Keratinocyte (primary cell): ENCODE measurements at regions not wholly inside any gene's neighbourhood (a gene's known extent, or its start where the extent isn't known, plus 50 kb on each side); places are given as distances from the start of the nearest gene placed in this dataset.

Source experiments
- DNase-seq: peaks from one replicate; pipeline ENCODE4 v3.0.0-alpha.2; 2011; ENCODE audit warnings: low read depth, missing footprints, low spot score
- FAIRE-seq: peaks from 2 replicates; lab custom pipeline; 2011; peaks lifted over from hg19 to GRCh38; lab: Jason Lieb, UNC
- H2AFZ ChIP-seq: 2 replicates; pipeline ENCODE4 v1.6.0; 2012; ENCODE audit warnings: low read length, control low read depth, inconsistent platforms; ENCODE audit not compliant: control insufficient read depth
- H3K27ac ChIP-seq: 2 replicates; pipeline ENCODE4 v1.5.1; 2011; ENCODE audit warnings: low read length; ENCODE audit not compliant: control insufficient read depth, insufficient read depth
- H3K27me3 ChIP-seq: 3 replicates; pipeline ENCODE4 v1.6.0; 2011; ENCODE audit warnings: low read length; ENCODE audit not compliant: control insufficient read depth, insufficient read depth; ENCODE audit errors: extremely low read depth
- H3K36me3 ChIP-seq, 2 experiments: 2 replicates in 1 of 2; 3 replicates in 1 of 2; pipeline ENCODE4 v1.5.1; 2011; ENCODE audit warnings: low read length in 2 of 2, mild to moderate bottlenecking in 1 of 2; ENCODE audit not compliant: control insufficient read depth in 2 of 2, insufficient read depth in 2 of 2; ENCODE audit errors: extremely low read depth in 1 of 2
- H3K4me1 ChIP-seq: 3 replicates; pipeline ENCODE4 v1.5.1; 2011; ENCODE audit warnings: low read length; ENCODE audit not compliant: control insufficient read depth, insufficient read depth; ENCODE audit errors: extremely low read depth
- H3K4me2 ChIP-seq: 3 replicates; pipeline ENCODE4 v1.6.0; 2011; ENCODE audit warnings: low read depth, low read length; ENCODE audit not compliant: control insufficient read depth, insufficient read depth; ENCODE audit errors: extremely low read depth
- H3K4me3 ChIP-seq, 3 experiments: fragments of 200-600 bp in 1 of 3; sonication (generic) in 1 of 3; 2 replicates in 2 of 3; 3 replicates in 1 of 3; pipeline ENCODE4 v1.5.1; 2011 to 2016; ENCODE audit warnings: low read length in 3 of 3, mild to moderate bottlenecking in 3 of 3, control low read depth in 2 of 3, inconsistent platforms in 1 of 3, low read depth in 1 of 3, mixed read lengths in 1 of 3, mixed run types in 1 of 3, moderate library complexity in 1 of 3; ENCODE audit not compliant: control insufficient read depth in 2 of 3, insufficient read depth in 2 of 3; ENCODE audit errors: extremely low read depth in 1 of 3
- H3K79me2 ChIP-seq: 2 replicates; pipeline ENCODE4 v1.6.0; 2012; ENCODE audit warnings: low read length; ENCODE audit not compliant: control insufficient read depth, insufficient read depth
- H3K9ac ChIP-seq: 3 replicates; pipeline ENCODE4 v1.6.0; 2011; ENCODE audit warnings: low read length; ENCODE audit not compliant: control insufficient read depth, insufficient read depth; ENCODE audit errors: extremely low read depth
- H3K9me1 ChIP-seq: 3 replicates; pipeline ENCODE4 v1.6.0; 2011; ENCODE audit warnings: low read length; ENCODE audit not compliant: control insufficient read depth, insufficient read depth; ENCODE audit errors: extremely low read depth
- H3K9me3 ChIP-seq: 2 replicates; pipeline ENCODE4 v1.5.1; 2012; ENCODE audit warnings: low read depth, low read length; ENCODE audit not compliant: control insufficient read depth
- H4K20me1 ChIP-seq: 3 replicates; pipeline ENCODE4 v1.6.0; 2011; ENCODE audit warnings: low read length; ENCODE audit not compliant: control insufficient read depth, insufficient read depth; ENCODE audit errors: extremely low read depth
- CTCF ChIP-seq, 3 experiments: IDR thresholded peaks in 1 of 3; conservative IDR thresholded peaks in 1 of 3; optimal IDR thresholded peaks in 1 of 3; 2 replicates in 2 of 3; 3 replicates in 1 of 3; pipeline versions ENCODE3 to v1.5.1; 2011; ENCODE audit warnings: low read length in 3 of 3, mild to moderate bottlenecking in 3 of 3, moderate library complexity in 2 of 3, control low read depth in 1 of 3, inconsistent platforms in 1 of 3; ENCODE audit not compliant: insufficient read depth in 2 of 3; ENCODE audit errors: extremely low read depth in 1 of 3
- EZH2 ChIP-seq: IDR thresholded peaks from one replicate; pipeline ENCODE4 v1.6.1; 2012; ENCODE audit warnings: inconsistent platforms, mild to moderate bottlenecking, low read length, moderate library complexity
- dilution Hi-C: fragments of 300-500 bp; cut with MboI; formaldehyde crosslinking; loops from one replicate; pipeline ENCODE4 v1.7.0; 2020; ENCODE audit warnings: low sequenced_read_pairs; ENCODE audit not compliant: extremely low pct_ligation_motif_present

DNA sequence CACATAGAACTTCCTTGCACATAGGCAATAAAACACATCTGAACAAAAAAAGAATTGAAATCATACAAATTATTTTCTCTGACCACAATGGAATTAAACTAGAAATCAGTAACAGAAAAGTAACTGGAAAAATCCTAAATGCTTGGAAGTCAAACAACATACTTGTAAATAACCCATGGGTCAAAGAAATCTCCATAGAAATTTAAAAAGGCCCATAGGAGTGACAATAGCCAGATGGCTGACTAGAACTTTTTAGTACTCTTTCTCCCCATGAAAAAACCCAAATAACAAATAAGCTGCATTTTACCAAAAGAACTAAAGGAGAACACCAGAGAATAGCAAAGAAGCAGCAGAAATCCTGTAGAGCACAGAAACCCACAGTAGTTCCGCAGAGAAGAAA, 139.2 kb upstream of the COL3A1 start:
- Histone ChIP-seq H3K9ac (no peak overlapping the region), H3K4me3 (no peak overlapping the region), H2AFZ (no peak overlapping the region), H3K36me3 (no peaks in the 10 kb centered on the region), H3K27me3 (no peaks in the 10 kb centered on the region), H3K27ac (no peak overlapping the region), H3K9me1 (no peaks in the 10 kb centered on the region), H3K4me2 (no peak overlapping the region), H3K4me1 (no peaks in the 10 kb centered on the region), H3K9me3 (peaks cover 3% of the 10 kb centered on the region), H3K79me2 (no peaks in the 10 kb centered on the region), H4K20me1 (no peaks in the 10 kb centered on the region)
- dilution Hi-C loops = no loop called here
- DNase-seq (no peak), FAIRE-seq (no peak)
- TF ChIP-seq CTCF (optimal IDR thresholded peaks at IDR 0.05 in 1 of 3, IDR thresholded peaks at IDR 0.05 in 1 of 3, conservative IDR thresholded peaks at IDR 0.05 in 1 of 3; ENCODE audit: extremely low read depth in 1 of 3, insufficient read depth in 2 of 3, low read length in 3 of 3) (no peak), EZH2 (no peak)

- no peak overlapping the region for H2AFZ ChIP-seq
These were observed 138.4 kb upstream of the COL3A1 start for GRCh38 chr2:188835821-188836220.

More at GRCh38 chr2:188835821-188836220, 138.4 kb upstream of the COL3A1 start:
- FAIRE-seq (no peak), DNase-seq (no peak)
- Histone ChIP-seq H3K4me1 (no peaks in the 10 kb centered on the region), H3K27me3 (no peaks in the 10 kb centered on the region), H3K79me2 (no peaks in the 10 kb centered on the region), H3K27ac (no peak overlapping the region), H3K9ac (no peak overlapping the region), H3K36me3 (no peaks in the 10 kb centered on the region), H4K20me1 (no peaks in the 10 kb centered on the region), H3K4me3 (no peak overlapping the region), H3K4me2 (no peak overlapping the region), H3K9me3 (no peaks in the 10 kb centered on the region), H3K9me1 (no peaks in the 10 kb centered on the region)
- dilution Hi-C loops = no loop called here
- TF ChIP-seq EZH2 (no peak), CTCF (optimal IDR thresholded peaks at IDR 0.05 in 1 of 3, IDR thresholded peaks at IDR 0.05 in 1 of 3, conservative IDR thresholded peaks at IDR 0.05 in 1 of 3; ENCODE audit: extremely low read depth in 1 of 3, insufficient read depth in 2 of 3, low read length in 3 of 3) (no peak)
